GM21526 (cell line): ENCODE measurements at regions not wholly inside any gene's neighbourhood (a gene's known extent, or its start where the extent isn't known, plus 50 kb on each side); places are given as distances from the start of the nearest gene placed in this dataset.
"Not testable (repeated sequence)": the region's sequence is repeated elsewhere in the genome, so short reads cannot be mapped to it uniquely, and the experiment has no call there.

ENCODE experiments used
- ATAC-seq: cut with Tn5 transposase; IDR thresholded peaks from one replicate; pipeline ENCODE4 v1.9.1; 2021; ENCODE audit warnings: moderate library complexity; ENCODE audit not compliant: unreplicated experiment, low FRiP score

DNA sequence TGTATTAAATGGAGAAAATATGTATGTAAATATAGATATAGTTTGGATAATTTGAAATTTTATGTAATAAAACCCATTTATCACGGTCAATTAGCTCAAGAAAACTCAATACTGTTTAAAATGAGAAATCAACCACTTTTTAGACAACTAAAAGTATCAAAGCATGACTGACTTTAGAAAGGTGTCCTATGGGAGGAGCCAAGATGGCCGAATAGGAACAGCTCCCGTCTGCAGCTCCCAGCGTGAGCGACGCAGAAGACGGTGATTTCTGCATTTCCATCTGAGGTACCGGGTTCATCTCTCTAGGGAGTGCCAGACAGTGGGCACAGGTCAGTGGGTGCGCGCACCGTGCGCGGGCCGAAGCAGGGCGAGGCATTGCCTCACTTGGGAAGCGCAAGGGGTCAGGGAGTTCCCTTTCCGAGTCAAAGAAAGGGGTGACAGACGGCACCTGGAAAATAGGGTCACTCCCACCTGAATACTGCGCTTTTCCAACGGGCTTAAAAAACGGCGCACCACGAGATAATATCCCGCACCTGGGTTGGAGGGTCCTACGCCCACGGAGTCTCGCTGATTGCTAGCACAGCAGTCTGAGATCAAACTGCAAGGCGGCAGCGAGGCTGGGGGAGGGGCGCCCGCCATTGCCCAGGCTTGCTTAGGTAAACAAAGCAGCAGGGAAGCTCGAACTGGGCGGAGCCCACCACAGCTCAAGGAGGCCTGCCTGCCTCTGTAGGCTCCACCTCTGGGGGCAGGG is 182.8 kb upstream of the NECTIN3 start:
- not testable (repeated sequence) for ATAC-seq

DNA sequence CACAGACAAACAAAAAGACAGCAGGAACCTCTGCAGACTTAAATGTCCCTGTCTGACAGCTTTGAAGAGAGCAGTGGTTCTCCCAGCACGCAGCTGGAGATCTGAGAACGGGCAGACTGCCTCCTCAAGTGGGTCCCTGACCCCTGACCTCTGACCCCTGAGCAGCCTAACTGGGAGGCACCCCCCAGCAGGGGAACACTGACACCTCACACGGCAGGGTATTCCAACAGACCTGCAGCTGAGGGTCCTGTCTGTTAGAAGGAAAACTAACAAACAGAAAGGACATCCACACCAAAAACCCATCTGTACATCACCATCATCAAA is 182.3 kb upstream of the NECTIN3 start:
- not testable (repeated sequence) for ATAC-seq

DNA sequence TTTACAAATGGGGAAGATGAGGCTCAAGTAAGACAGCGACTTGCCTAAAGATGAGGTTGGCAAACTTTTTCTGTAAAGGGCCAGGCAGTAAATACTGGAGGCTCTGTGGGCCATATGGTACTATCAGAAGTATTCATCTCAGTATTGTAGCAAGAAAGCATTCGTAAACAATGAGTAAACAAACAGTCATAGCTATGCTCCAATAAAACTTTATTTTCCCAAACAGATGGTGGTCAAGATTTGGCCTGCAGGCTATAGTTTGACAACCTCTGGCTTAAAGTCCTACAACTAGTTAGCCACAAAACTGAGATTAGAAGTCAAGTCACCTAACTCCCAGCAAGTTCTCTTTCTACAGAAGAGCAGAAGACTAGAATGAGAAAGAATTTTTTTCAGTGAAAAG is 177.0 kb upstream of the NECTIN3 start:
- ATAC-seq: no peak

DNA sequence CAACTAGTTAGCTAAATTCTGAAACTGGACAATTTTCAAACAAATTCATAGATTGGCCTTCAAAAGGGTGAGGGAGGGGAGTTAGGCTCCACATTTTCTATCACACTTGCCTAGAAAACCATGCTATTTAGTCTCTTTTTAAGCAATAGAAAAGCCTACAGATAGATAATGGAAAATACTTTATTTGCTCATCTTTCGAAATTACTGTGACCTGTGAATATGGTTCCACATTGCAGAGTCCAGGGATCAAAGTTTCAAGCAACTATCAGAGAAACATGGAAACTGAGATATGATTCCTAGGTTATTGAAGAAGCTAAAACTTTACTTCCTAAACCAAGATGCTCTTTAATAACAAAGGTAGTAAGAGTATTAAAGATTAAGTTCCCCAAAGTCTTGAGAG is 176.6 kb upstream of the NECTIN3 start:
- no peak for ATAC-seq

DNA sequence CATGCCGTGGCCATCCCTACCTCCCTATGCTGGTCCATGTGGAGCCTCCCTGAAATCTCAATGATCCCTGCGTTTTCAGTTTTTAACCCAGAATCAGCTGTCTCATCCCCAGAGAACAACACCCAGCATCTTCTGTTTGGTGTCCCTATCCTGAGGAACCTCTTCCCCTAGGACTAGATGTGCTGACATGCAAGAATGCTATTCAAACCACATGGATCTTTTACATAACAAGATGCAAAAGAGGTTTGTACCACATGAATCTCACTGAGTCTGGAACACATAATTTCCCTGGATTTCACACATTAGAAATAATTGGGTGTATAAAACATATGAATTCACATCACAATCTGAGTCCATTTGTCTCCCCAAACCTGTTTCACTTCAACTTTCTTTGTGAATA is 174.6 kb upstream of the NECTIN3 start:
- ATAC-seq: no peak

DNA sequence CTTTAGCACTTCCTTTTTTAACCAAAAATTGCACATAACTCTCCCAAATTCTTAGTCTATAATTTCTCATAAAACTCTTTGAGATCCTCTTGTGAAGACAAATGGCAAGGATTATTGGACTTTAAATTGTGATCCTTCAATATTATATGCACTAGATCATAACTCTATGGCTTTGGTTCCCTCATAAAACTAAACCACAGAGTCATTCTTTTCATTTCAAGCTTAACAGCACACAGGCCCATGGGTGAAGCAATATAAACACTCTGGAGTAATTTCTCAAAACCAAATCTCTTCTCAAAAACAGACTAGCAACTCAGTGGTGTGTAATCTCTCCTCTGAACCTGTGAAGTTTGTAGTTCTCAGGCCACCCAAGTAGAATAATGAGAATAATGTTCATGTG is 171.0 kb upstream of the NECTIN3 start:
- no peak for ATAC-seq

DNA sequence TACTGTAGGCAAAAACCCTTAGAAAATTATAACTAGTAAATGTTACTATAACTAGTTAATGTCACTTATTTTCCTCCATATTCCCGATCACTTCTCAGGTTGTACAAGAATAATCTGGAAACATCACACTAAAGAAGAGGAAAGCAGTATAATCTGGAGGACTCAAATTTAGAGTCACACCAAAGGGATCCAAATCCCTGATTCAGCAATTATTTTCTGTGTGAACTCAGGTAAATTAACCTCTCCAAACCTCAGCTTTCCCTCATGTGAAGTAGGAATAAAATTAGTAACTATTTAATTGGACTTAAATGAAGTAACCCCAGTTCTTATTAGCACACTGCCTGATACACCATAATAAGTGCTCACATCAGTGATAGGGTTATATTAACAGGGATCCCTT is 170.1 kb upstream of the NECTIN3 start:
- no peak for ATAC-seq

DNA sequence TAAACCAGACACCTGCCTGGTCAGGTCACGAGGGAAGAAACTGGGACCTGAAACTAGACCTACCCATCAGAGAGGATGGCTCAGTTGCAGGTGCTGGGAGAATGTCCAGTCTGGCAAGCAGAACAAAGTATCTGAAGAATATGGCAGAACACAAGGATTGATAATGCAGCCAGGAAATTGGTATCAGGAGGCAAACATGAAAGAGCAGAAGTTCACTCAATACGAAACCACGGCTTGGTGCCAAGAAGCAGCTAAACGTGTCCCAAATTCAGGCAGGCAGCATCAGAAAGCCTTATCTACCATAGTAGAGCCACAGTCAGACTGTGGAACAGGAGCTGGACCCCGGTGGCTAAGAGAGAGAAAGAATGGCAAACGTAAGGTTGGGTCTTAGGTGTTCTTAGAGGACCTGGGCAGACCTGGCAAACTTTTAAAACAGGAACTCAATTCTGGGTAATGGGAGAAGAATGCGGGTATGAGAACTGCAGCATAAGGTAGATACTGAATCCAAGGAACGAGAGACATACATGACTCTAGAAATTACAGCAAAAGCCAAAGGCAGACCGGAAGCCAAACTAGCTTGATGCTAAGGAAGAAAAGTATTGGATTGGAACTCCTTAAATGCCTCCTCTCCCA is 169.0 kb upstream of the NECTIN3 start:
- ATAC-seq: no peak

DNA sequence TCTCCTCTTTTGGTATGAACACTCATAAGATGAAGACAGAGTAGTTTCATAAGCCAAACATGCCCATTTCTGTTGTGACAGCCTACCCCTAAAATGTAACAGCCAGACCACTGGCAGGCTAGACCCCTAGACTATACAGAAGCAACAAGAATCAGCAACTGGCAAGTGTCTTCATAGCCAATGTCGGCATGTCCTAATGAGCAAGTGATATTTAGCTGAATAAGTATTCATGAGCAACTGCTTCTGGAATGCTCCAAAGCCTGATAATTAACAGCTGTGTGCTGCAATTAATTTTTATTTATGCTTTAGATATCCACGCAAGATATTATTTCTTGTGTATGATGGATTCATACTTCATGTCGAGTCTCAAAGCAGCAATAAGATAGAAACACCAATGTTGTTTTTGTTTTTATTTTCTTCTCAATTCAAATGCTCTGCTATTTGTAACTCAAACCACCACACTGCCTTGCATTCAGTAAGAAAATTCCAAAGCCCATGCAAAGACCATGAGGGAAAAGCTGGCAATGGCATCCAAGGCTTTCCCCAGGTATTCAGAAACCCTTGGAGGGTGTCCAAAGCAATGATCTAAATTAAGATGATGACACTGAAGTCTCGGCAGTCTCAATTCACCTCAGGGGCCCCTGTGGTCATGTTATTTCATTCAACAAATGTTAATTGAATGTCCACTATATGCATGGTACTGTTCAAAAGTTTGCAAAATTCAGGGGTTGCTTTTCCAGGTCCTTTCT is 167.7 kb upstream of the NECTIN3 start:
- ATAC-seq: no peak

DNA sequence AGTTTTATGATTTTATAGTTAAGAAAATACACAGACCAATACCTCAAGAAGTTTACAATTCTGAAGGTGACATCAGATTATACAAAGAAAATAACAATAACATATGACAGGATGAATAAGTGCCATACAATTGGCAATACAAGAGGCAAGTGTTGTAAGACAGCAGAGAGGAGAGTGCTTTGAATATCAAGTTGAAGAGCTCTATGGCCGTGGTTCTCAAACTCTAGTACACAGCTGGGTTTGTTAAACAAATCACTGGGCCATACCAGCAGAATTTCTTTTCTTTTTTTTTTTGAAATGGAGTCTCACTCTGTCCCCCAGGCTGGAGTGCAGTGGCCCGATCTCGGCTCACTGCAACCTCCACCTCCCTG is 167.1 kb upstream of the NECTIN3 start:
- ATAC-seq: no peak

DNA sequence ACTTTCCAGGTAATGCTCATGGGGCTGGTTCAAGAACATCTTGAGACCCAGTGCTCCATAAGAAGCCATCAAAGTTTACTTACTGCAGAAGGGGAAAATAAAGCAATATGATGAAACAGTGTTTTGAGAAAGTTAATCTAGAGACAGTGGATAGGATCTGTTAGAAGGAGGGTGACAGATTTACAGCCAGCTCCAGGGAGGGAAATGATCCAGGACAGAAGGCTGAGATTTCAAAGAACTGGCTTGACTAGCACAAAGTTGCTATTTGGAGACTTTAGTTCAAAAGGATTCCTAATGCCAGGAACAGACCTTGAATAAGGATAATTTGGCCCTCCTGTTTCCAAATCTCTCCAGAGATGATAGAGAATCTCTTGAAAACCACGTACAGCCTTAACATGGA is 166.5 kb upstream of the NECTIN3 start:
- ATAC-seq: no peak

DNA sequence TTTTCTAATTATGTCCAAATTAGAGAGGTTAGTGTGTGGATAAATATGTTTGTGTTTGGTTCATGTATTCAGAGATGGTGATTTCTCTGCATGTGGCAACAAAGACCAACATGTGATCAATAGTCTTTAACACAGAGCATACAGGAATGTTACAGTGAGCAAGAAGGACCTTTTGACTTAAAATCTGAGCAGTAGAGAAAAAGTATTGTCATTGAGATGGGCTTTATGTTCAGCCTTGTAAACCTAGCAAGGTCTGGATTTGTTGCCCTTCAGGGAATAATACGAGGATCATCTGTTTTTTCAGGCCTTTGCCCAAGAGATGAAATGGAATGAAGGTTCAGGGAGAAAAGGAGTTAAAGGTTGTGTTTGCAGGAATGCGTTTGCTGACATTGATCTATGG is 161.8 kb upstream of the NECTIN3 start:
- ATAC-seq: no peak

DNA sequence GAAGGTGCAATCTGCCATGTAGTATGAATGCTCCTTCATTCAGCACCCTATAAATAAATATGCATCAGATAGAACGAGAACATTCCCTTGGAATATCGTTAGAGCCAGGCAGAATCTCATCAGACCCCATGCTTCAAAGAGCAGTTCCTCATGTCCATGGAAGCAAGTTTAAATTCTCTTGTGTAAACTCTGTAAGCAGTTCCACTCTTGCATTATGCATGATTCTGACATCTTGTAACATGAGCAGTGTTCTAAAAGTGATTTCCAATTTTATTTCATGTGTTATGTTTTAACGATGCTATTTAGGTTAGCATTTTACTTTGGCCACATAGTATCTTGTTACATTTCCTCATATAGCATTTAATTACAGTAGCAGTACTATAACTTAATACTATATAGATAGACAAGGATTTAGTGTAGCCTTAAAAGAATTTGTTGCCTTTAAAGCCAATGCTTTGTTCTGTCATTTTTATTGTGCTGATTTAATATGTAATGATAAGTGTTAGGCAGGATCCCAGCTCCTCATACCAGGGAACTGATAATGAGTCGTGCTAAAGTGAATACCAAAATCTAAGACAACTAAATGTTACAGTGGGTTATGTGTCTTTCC is 161.2 kb upstream of the NECTIN3 start:
- ATAC-seq: no peak

DNA sequence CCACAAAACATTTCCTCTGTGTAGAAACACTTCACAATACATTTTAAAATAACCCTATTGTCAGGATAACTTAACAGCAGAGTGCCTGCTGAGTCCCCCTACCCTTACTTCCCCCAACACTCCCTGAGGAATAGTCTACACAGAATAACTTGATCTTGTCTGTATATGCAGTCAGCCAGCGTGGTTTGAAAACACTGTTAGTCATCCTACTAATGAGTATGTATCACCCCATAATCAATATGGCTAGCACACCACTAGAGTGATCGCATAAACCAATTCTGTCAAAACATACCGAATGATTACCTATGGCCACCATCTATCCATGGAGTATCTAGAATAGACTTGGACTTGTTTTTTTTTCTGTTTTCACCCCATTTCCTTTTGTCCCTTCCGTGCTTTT is 152.7 kb upstream of the NECTIN3 start:
- no peak for ATAC-seq

DNA sequence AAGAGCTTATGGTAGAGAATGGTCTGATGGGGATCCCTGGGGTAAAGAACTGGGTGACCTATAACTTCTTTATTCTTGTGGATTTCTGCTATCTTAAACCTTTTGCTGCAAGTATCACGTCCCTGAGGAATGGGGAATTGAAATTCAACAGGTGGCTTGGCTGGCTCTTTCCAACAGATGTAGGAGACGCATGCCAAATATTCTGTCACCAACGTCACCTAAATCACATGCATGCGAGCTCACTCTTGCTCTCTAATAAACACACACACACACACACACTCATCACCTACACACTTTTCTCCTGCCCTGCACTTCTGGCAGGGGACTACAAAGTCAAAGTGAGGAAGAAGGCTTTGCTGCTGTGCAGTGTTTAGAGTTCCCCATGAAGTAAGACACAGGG is 145.8 kb upstream of the NECTIN3 start:
- ATAC-seq: no peak

DNA sequence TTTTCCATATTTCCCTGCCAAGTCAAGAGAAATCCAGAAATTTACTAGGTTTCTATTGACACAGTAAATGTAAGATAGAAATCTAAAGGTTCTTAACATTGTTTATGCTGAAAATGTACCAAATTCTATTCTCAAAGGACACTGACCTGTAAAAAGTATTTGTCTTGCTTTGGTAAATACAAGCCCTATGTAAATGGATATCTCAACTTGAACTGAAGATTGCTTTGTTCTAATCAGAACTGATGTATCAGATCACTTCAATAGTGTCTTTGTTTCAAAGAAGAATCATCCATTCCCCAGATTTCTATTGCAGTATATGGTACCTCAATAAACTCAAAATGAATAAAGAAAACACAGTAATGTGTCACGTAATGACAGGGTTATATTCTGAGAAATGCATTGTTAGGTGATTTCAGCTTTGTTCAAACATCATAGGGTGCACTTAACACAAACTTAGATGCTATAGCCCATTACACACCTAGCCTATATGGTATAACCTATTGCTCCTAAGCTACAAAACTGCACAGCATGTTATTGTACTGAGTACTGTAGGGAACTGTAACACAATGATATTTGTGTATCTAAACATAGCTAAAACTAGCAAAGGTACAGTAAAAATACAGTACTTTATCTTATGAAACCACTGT is 143.5 kb upstream of the NECTIN3 start:
- ATAC-seq: no peak

DNA sequence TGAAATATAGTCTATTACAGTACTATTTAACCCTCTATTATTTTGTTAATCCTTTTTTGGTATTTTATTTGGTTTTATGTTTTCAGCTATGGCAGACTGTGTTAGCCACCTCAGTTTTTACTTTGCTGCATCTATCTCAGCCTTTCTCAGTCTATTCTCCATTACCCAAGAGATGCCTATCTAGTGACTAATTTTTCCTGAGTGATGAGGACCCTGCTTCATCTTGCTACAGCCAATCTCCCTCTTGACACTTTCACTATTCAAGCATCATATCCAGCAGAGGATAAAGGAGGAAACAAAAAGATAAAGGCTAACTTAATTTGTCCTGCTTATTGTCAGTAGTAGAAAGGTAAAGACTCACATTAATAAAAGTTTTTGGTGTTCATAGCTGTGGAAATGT is 141.8 kb upstream of the NECTIN3 start:
- no peak for ATAC-seq

DNA sequence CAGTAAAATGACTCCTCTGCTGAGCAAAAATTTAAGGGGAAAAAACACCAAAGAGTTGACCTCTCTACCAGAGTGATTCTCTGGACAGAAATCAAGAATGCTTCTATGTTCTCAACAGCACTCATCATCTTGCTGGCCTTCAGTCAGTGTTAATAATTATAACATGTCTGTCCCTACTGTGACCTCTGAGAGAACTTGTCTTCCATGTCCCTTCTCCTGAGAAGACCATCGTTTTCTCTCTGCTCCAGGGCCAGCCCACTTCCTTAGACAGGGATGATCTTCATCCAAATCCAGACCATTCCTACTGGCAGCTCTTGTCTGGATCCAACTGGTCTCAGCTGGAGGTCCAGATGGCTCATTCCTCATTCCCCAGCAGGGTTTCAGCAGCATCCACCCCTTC is 139.0 kb upstream of the NECTIN3 start:
- no peak for ATAC-seq

DNA sequence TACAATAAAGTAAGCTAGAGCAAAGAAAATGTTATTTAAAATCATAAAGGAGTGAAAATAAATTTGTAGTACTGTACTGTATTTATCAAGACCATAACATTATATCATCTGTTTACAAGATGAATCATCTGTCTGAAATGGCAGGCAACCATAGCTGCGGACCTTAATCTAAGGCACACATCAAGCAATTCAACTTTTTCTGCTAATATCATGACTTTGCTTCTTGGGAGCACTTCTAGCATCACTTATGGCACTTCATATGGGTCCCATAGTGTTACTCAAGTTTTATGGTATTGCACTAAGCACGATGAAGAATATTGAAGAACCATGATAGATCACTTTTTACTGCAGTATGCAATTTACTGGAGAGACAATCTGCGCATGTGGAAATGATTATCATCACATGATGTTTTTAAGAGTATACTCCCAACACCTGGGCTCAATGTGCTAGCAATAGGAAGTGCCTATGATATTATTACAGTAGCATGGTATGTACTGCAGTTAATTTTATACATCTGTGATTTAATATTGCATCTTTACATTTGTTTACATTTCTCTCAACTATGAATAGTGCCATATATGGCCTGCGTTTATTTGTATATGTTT is 137.7 kb upstream of the NECTIN3 start:
- ATAC-seq: no peak

DNA sequence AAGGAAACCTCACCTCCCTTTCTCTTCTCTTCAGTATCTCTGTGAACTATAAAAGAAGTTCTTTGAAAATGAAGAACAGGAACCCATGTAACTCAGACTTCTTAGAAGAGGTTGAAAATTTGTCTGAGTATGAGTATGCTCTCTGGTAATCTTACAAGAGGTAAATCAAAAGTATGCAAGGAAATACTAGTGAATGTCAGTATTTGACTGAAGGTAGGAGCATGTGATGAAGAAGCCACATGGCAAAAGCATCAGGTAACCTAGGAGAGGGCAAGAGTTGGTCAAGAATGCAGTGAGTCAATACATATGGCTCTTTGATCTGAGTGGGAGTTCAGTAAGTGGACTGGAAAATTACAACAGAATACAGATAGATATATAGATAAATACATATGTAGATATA is 133.0 kb upstream of the NECTIN3 start:
- no peak for ATAC-seq

DNA sequence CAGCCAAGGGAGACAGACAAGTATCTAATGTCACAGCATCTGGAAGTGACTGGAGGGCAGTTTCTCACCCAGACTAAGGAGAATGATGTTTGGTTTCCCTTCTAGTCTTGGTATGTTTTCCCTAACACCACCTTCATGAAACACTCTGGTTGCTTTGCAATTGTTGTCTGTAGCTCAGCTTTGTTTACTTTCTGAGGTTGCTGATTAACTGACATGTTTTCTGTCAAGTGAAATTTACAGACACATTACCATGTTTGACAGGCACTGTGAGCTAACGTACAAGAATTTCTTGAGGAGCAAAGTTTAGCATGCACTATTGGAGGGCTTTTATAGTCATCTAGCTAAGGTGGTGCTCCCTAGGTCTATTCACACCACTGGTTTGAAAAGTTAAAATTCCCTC is 131.6 kb upstream of the NECTIN3 start:
- ATAC-seq: no peak
